ENCODE measurements at regions not wholly inside any gene's neighbourhood (a gene's known extent, or its start where the extent isn't known, plus 50 kb on each side); places are given as distances from the start of the nearest gene placed in this dataset.

- Histone ChIP-seq H3K4me1 (no peaks in the 10 kb centered on the region), H3K4me3 (no peak overlapping the region), H3K27ac (no peak overlapping the region), H3K9me3 (no peaks in the 10 kb centered on the region), H3K36me3 (no peaks in the 10 kb centered on the region), H3K27me3 (no peaks in the 10 kb centered on the region)
- TF ChIP-seq POLR2A (IDR thresholded peaks at IDR 0.05) (no peak), CTCF (IDR thresholded peaks at IDR 0.05) (no peak)
- 75 to 89% methylated on average over 3 of the region's 3 CpGs for WGBS, 2 donors
- intact Hi-C loops (cut with DNase I) = no loop called here
- DNase-seq = no peak
Observed at GRCh38 chr14:86613126-86613525, 1083.2 kb downstream of the FLRT2 start.

GRCh38 chr14:86604561-86604960 is 1074.6 kb downstream of the FLRT2 start:
- WGBS, 2 donors = 69 to 75% methylated on average over 2 of the region's 2 CpGs
- TF ChIP-seq CTCF (IDR thresholded peaks at IDR 0.05) = no peak
- TF ChIP-seq POLR2A (IDR thresholded peaks at IDR 0.05) = no peak
- Histone ChIP-seq H3K9me3 (no peaks in the 10 kb centered on the region), H3K27me3 (no peaks in the 10 kb centered on the region), H3K4me1 (no peaks in the 10 kb centered on the region), H3K27ac (no peak overlapping the region), H3K36me3 (no peaks in the 10 kb centered on the region), H3K4me3 (no peak overlapping the region)
- DNase-seq = no peak
- intact Hi-C loops (cut with DNase I) = no loop called here

GRCh38 chr14:86602263-86602662 is 1072.3 kb downstream of the FLRT2 start:
- Histone ChIP-seq H3K36me3 (no peaks in the 10 kb centered on the region), H3K27me3 (no peaks in the 10 kb centered on the region), H3K4me1 (no peaks in the 10 kb centered on the region), H3K9me3 (no peaks in the 10 kb centered on the region), H3K27ac (no peak overlapping the region), H3K4me3 (no peak overlapping the region)
- no peak for DNase-seq
- no peak for TF ChIP-seq POLR2A (IDR thresholded peaks at IDR 0.05)
- TF ChIP-seq CTCF (IDR thresholded peaks at IDR 0.05) = no peak
- 69 to 71% methylated on average over 3 of the region's 3 CpGs for WGBS, 2 donors
- intact Hi-C loops (cut with DNase I) = no loop called here

GRCh38 chr14:86601813-86602212 is 1071.9 kb downstream of the FLRT2 start:
- TF ChIP-seq POLR2A (IDR thresholded peaks at IDR 0.05) = no peak
- no peak for DNase-seq
- Histone ChIP-seq H3K36me3 (no peaks in the 10 kb centered on the region), H3K9me3 (no peaks in the 10 kb centered on the region), H3K4me1 (no peaks in the 10 kb centered on the region), H3K4me3 (no peak overlapping the region), H3K27me3 (no peaks in the 10 kb centered on the region), H3K27ac (no peak overlapping the region)
- intact Hi-C loops (cut with DNase I) = no loop called here
- 83 to 87% methylated on average over 2 of the region's 2 CpGs for WGBS, 2 donors

GRCh38 chr14:86597279-86597678 is 1067.3 kb downstream of the FLRT2 start:
- no peak for DNase-seq
- no peak for TF ChIP-seq POLR2A (IDR thresholded peaks at IDR 0.05)
- no peak for TF ChIP-seq CTCF (IDR thresholded peaks at IDR 0.05)
- Histone ChIP-seq H3K9me3 (peaks cover 0 to 8% (median 0%) of the 10 kb centered on the region in 3 donors), H3K27me3 (no peaks in the 10 kb centered on the region), H3K4me3 (no peak overlapping the region), H3K36me3 (no peaks in the 10 kb centered on the region), H3K27ac (no peak overlapping the region), H3K4me1 (no peaks in the 10 kb centered on the region)
- intact Hi-C loops (cut with DNase I) = no loop called here
- WGBS, 2 donors = 63 to 84% methylated on average over 4 of the region's 4 CpGs

- H3K4me3 ChIP-seq = no peak overlapping the region
- H3K27ac ChIP-seq = no peak overlapping the region
- H3K27me3 ChIP-seq = no peaks in the 10 kb centered on the region
- intact Hi-C loops (cut with DNase I) = no loop called here
- 65 to 71% methylated on average over 3 to 4 of the region's 5 CpGs for WGBS, 2 donors
- H3K36me3 ChIP-seq = no peaks in the 10 kb centered on the region
- no peak for TF ChIP-seq CTCF (IDR thresholded peaks at IDR 0.05)
- H3K4me1 ChIP-seq = no peaks in the 10 kb centered on the region
- H3K9me3 ChIP-seq = peaks cover 0 to 11% (median 0%) of the 10 kb centered on the region in 3 donors
- DNase-seq = no peak
Observed at GRCh38 chr14:86596024-86596423, 1066.1 kb downstream of the FLRT2 start.

Data from esophagus squamous epithelium (tissue), 5 donors.